ENCODE measurements at regions not wholly inside any gene's neighbourhood (a gene's known extent, or its start where the extent isn't known, plus 50 kb on each side); places are given as distances from the start of the nearest gene placed in this dataset.

DNA sequence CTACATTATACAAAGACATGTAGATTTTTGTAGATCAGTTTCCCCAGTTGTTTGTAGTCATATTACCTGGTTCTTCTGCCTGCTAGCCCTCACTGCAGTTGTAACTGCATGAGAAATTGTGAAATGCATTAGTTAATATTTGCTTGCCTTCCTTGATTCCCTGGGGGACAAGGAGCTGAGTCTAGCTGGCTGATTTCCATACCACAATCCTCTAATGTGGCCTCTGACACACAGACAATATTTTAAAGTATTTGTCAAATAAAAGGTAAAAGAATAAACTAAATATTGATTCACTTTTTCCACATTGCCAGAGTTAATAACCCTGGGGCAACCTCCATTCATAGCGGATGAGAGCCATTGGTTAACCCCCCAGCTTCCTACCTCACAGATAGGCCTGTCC, 128.8 kb upstream of the TMEM132C start:
- DNase-seq (ENCODE audit: insufficient read length, low spot score) (no peak), FAIRE-seq (no peak)
- TF ChIP-seq, protein P1, sequence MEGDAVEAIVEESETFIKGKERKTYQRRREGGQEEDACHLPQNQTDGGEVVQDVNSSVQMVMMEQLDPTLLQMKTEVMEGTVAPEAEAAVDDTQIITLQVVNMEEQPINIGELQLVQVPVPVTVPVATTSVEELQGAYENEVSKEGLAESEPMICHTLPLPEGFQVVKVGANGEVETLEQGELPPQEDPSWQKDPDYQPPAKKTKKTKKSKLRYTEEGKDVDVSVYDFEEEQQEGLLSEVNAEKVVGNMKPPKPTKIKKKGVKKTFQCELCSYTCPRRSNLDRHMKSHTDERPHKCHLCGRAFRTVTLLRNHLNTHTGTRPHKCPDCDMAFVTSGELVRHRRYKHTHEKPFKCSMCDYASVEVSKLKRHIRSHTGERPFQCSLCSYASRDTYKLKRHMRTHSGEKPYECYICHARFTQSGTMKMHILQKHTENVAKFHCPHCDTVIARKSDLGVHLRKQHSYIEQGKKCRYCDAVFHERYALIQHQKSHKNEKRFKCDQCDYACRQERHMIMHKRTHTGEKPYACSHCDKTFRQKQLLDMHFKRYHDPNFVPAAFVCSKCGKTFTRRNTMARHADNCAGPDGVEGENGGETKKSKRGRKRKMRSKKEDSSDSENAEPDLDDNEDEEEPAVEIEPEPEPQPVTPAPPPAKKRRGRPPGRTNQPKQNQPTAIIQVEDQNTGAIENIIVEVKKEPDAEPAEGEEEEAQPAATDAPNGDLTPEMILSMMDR (IDR thresholded peaks at IDR 0.05; ENCODE audit: insufficient read depth, missing control alignments), result no peak

DNA sequence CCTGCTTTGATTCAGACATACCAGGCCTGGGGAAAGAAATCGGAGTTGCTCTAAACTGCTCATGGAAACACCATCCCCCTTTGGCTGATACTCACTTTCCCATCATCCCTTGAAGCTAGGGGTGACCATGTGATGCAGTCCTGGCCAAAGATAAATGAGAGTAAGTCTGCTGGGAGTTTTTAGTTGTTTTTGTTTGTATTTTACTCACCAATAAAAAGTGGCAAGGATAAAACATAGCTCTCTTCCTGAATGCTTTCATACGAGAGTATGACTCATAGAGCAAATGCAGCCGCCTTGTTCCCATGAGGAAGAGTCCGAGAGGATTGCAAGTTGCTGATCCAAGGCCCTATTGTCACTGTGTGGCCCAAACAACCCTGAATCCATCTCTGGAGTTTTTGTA, 126.4 kb upstream of the TMEM132C start:
- no peak for FAIRE-seq
- TF ChIP-seq, protein P1 (IDR thresholded peaks at IDR 0.05; ENCODE audit: insufficient read depth, missing control alignments), result no peak
- DNase-seq (ENCODE audit: insufficient read length, low spot score), result no peak

DNA sequence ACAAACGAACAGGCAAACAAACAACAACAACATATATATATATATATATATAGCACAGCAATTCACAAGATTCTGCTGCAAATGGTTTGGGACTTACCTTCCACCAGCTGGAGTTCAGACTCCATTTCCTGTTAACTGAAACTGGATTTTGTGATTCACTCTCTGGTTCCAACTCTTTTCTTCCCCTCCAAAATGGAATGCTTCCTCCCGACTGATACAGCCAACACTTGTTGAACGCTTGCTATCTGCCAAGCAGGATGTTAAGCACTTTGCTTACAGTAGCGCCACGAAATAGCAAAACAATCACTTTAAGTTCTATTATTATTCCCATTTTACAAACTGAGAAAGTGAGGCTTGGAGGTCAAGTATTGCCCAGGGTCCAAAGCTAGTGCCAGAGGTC, 116.0 kb upstream of the TMEM132C start:
- TF ChIP-seq, protein P1 (IDR thresholded peaks at IDR 0.05; ENCODE audit: insufficient read depth, missing control alignments), result no peak
- no peak for DNase-seq (ENCODE audit: insufficient read length, low spot score)
- no peak for FAIRE-seq

DNA sequence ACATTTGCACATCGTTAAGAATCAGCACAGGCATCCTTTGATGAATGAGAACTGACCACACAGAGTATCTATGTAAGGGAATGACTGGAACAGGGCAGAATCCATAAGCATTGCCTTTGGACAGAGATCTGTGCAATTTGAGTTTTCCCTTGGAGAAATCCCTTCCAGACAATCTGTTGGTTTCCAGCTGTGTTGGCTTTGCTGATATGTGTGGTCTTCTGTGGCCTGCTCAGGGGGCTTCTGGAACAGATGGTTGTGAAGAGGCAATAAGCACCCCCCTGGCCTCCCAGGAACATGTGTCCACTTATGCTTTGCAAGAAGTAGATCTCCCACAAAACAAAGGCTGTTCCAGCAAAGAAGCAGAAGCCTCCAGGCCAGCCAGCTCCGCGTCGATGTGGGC, 111.4 kb upstream of the TMEM132C start:
- TF ChIP-seq, protein P1 (IDR thresholded peaks at IDR 0.05; ENCODE audit: insufficient read depth, missing control alignments), result no peak
- FAIRE-seq, result no peak
- no peak for DNase-seq (ENCODE audit: insufficient read length, low spot score)

DNA sequence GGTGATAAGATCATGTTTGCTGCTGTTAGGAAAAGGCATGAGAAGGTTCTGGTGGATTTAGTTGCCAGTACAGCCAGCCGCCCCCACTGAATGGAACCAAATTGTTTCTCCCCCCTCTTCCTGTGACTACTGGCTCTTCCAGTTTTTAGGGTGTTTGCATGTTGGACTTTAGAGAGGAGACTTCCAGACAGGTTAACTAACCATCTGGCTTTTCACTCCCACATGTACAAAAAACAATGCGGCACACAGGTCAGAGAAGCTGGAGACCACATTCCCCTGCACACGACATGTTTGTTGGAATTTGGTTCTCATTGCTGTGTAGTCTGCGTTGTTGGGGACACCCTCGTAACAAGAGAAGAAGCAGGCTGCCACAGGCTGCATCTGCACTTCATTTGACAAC, 103.9 kb upstream of the TMEM132C start:
- no peak for FAIRE-seq
- TF ChIP-seq, protein P1 (IDR thresholded peaks at IDR 0.05; ENCODE audit: insufficient read depth, missing control alignments), result no peak
- no peak for DNase-seq (ENCODE audit: insufficient read length, low spot score)

DNA sequence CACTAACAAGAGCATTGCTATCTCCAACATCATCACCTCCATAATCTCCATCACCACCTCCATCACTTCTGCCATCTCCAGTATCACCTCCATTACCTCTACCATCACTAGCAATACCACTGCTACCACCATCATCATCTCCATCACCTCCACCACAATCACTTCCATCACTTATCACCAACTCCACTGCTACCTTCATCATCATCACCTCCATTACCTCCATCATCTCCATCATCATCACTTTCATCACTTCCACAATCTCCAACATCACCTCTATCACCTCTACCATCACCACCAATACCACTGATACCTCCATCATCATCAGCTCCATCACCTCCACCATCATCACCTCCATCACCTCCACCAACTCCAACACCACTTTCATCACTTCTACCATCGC, 102.4 kb upstream of the TMEM132C start:
- no peak for FAIRE-seq
- TF ChIP-seq, protein P1 (IDR thresholded peaks at IDR 0.05; ENCODE audit: insufficient read depth, missing control alignments), result no peak
- DNase-seq (ENCODE audit: insufficient read length, low spot score), result no peak

DNA sequence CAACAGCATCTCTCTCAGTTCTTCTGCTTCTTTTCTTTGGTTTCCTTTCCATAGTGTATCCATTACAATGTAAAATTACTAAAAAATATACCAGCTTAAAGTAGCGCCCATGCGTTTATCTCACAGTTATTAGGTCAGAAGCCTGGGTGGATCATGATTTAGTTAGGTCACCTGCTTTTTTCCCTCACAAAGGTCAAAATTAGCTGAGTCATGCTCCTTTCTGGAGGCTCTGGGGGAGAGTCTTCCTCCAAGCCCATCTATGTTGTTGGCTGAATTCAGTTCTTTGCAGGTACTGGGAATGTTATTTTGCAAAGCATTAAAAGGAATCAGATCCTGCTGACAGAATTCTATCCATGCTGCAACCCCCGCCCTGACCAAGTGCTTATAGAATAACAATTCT, 101.6 kb upstream of the TMEM132C start:
- no peak for DNase-seq (ENCODE audit: insufficient read length, low spot score)
- FAIRE-seq, result no peak
- TF ChIP-seq, protein P1 (IDR thresholded peaks at IDR 0.05; ENCODE audit: insufficient read depth, missing control alignments), result no peak
